ENCODE measurements at regions not wholly inside any gene's neighbourhood (a gene's known extent, or its start where the extent isn't known, plus 50 kb on each side); places are given as distances from the start of the nearest gene placed in this dataset.

DNA sequence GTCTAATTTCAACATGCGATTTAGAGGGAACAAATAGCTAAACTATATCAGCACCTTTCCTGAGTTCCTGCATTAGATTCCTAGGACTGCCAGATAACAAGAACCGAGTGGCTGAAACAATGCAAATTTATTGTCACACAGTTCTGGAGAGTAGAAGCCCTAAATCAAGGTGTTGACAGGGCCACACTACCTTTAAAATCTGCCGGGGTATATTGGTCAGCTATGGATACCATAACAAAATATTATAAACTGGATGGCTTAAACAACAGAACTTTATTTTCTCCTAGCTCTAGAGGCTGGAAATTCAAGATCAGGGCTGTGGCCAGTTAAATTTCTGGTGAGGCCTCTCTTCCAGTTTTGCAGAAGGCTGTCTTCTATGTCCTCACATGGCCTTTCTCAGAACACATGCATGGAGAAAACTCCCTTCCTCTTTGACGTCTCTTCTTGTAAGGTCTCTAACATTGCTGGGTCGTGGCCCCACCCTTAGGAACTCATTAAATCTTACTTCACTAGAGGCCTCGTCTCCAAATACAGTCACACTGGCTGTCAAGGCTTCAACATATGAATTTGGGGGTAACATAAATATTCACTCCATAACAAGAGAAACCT is 144.3 kb downstream of the FCRL5 start:
- WGBS, 2 donors: 59 to 63% methylated on average over 6 of the region's 6 CpGs
- TF ChIP-seq POLR2A (IDR thresholded peaks at IDR 0.05): no peak
- no peak for TF ChIP-seq CTCF (IDR thresholded peaks at IDR 0.05)
- no peak for DNase-seq (ENCODE audit: low spot score in 2 of 2)
- intact Hi-C loops (cut with DNase I; ENCODE audit: low total_unique reads): no loop called here
- H3K4me3 ChIP-seq (ENCODE audit: low read depth, poor library complexity, severe bottlenecking): no peak overlapping the region

- TF ChIP-seq POLR2A (IDR thresholded peaks at IDR 0.05) (no peak), CTCF (IDR thresholded peaks at IDR 0.05) (no peak)
- intact Hi-C loops (cut with DNase I; ENCODE audit: low total_unique reads): no loop called here
- no peak for DNase-seq (ENCODE audit: low spot score in 2 of 2)
- no peak overlapping the region for H3K4me3 ChIP-seq (ENCODE audit: low read depth, poor library complexity, severe bottlenecking)
Observed at GRCh38 chr1:157407367-157407766, 144.9 kb downstream of the FCRL5 start.

DNA sequence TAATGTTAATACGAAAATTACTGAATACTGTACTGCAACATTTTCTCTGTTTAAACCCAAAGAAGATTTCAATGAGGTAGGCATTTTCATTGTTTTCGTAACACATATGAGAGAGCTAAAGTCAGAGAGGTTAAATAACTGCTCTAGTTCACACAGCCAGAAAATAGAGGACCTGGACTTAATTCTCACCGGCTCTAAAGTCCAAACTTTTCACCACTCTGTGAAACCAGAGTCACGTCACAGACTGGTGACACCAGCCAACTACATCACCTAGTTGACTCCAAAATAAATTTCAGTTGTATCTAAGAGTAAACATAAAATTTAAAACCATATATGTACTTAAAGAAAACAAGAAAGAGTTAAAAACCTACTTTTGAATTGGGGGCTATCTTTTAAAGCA is 146.7 kb downstream of the FCRL5 start:
- WGBS, 2 donors: 92 to 96% methylated on average over 4 of the region's 4 CpGs
- TF ChIP-seq POLR2A (IDR thresholded peaks at IDR 0.05) (no peak), CTCF (IDR thresholded peaks at IDR 0.05) (no peak)

DNA sequence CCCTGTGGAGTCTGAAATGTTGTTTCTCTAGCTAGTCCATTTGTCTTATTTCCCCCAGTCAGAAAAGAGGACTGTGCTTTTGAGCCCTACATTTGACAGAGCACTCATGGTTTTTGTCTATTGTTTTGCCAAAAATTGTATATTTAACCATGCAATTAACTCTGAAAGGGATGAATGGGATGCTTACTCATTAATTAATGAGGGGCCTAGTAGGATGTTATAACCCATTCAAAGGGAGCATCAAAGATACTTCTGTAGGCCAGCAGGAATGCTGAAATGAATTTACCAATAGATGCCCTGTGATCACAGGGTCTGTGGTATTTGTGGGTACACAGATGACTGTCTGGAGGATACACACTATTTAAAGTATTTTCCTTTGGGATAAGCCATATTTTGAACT is 147.7 kb downstream of the FCRL5 start:
- TF ChIP-seq POLR2A (IDR thresholded peaks at IDR 0.05) (no peak), CTCF (IDR thresholded peaks at IDR 0.05) (no peak)
- DNase-seq (ENCODE audit: low spot score in 2 of 2): no peak
- H3K4me3 ChIP-seq (ENCODE audit: low read depth, poor library complexity, severe bottlenecking): no peak overlapping the region
- intact Hi-C loops (cut with DNase I; ENCODE audit: low total_unique reads): no loop called here

More for the DNA sequence above, 146.7 kb downstream of the FCRL5 start:
- no peak for DNase-seq (ENCODE audit: low spot score in 2 of 2)
- no peak overlapping the region for H3K4me3 ChIP-seq (ENCODE audit: low read depth, poor library complexity, severe bottlenecking)
- intact Hi-C loops (cut with DNase I; ENCODE audit: low total_unique reads): no loop called here

GRCh38 chr1:157404063-157404501 is 148.2 kb downstream of the FCRL5 start:
- no peak overlapping the region for H3K4me3 ChIP-seq (ENCODE audit: low read depth, poor library complexity, severe bottlenecking)
- WGBS, 2 donors: 74 to 80% methylated on average over 3 of the region's 3 CpGs
- TF ChIP-seq POLR2A (IDR thresholded peaks at IDR 0.05) (no peak), CTCF (IDR thresholded peaks at IDR 0.05) (no peak)
- DNase-seq (ENCODE audit: low spot score in 2 of 2): no peak
- intact Hi-C loops (cut with DNase I; ENCODE audit: low total_unique reads): no loop called here

GRCh38 chr1:157403608-157404007 is 148.7 kb downstream of the FCRL5 start:
- 50 to 89% methylated on average over 1 of the region's 1 CpG for WGBS, 2 donors
- no peak for TF ChIP-seq POLR2A (IDR thresholded peaks at IDR 0.05)
- TF ChIP-seq CTCF (IDR thresholded peaks at IDR 0.05): no peak
- no peak overlapping the region for H3K4me3 ChIP-seq (ENCODE audit: low read depth, poor library complexity, severe bottlenecking)
- intact Hi-C loops (cut with DNase I; ENCODE audit: low total_unique reads): no loop called here
- DNase-seq (ENCODE audit: low spot score in 2 of 2): no peak

Measured in lower leg skin (tissue), 4 donors.